Heart left ventricle (tissue), 13 donors: ENCODE measurements at regions not wholly inside any gene's neighbourhood (a gene's known extent, or its start where the extent isn't known, plus 50 kb on each side); places are given as distances from the start of the nearest gene placed in this dataset.

Experiments
- POLR2A ChIP-seq, 2 donors: fragments of 450-650 bp; IDR thresholded peaks; one replicate each; pipeline ENCODE4 v1.6.1; 2017; ENCODE audit warnings: antibody characterized with exemption in 2 of 2, mild to moderate bottlenecking in 2 of 2, moderate library complexity in 2 of 2
- TF ChIP-seq, protein P1 (sequence below), 12 donors: fragments of 200-600 bp; sonication (generic) in 4 of 12; IDR thresholded peaks; one replicate each; pipeline versions ENCODE4 v1.5.0 to v1.8.0; 2018 to 2022; ENCODE audit warnings: antibody characterized with exemption in 12 of 12, mild to moderate bottlenecking in 5 of 12
- donor health status: ischemic (EF 13 %, LVEDD 7.1; RV severe dilation, severe dysfunction).
- donor health status: DM: no; HTN: yes; CAD: no.
- donor health status: DM: no; HTN: no; CAD: no.
- donor health status: ischemic (EF 25% LVEDD 6.9; RV normal size, moderate dysfunction).
- donor health status: ischemic (EF 25% LVEDD 5.7; RV mildly dilated, moderate dysfunction).
- donor health status: ischemic (EF 35%, LVEDD 5.7; RV mildly dilated, moderate dysfunction).
- donor health status: nonischemic (EF 11% LVEDD 7.7; RV severe dilation, severe dysfunction).
- donor health status: DM: yes; HTN: yes; CAD: no.
- donor health status: PGD.
- donor health status: ischemic (EF 29% LVEDD 5.4; RV normal size, mild dysfunction).
- donor health status: nonischemic (EF 23%, LVEDD 6.1; RV moderate dilation, normal function).

DNA sequence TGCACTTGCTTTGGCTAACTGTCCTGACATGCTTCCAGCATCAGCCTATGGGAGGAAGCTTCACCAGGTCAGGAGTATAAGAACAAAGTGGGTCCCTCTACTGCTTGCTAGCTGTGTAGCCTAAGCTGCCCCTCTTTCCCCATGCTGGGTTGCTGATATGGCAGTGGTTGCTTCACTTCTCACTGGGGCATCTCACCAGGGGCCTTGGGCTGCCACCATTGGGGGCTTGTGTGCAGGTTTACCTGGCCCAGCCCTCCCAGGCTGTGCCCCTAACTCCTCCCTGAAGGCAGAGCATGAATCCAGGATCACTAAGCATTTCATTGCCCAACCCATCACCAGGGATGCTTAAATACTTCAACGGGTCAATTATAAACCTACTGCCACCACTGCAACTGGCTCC, 817.1 kb upstream of the TMEFF2 start:
- TF ChIP-seq, protein P1, sequence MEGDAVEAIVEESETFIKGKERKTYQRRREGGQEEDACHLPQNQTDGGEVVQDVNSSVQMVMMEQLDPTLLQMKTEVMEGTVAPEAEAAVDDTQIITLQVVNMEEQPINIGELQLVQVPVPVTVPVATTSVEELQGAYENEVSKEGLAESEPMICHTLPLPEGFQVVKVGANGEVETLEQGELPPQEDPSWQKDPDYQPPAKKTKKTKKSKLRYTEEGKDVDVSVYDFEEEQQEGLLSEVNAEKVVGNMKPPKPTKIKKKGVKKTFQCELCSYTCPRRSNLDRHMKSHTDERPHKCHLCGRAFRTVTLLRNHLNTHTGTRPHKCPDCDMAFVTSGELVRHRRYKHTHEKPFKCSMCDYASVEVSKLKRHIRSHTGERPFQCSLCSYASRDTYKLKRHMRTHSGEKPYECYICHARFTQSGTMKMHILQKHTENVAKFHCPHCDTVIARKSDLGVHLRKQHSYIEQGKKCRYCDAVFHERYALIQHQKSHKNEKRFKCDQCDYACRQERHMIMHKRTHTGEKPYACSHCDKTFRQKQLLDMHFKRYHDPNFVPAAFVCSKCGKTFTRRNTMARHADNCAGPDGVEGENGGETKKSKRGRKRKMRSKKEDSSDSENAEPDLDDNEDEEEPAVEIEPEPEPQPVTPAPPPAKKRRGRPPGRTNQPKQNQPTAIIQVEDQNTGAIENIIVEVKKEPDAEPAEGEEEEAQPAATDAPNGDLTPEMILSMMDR (IDR thresholded peaks at IDR 0.05), result no peak
- TF ChIP-seq POLR2A (IDR thresholded peaks at IDR 0.05), result no peak
